HFFc6 (cell line): ENCODE measurements at regions not wholly inside any gene's neighbourhood (a gene's known extent, or its start where the extent isn't known, plus 50 kb on each side); places are given as distances from the start of the nearest gene placed in this dataset.

Source experiments
- DNase-seq: peaks from one replicate; pipeline ENCODE4 v3.0.0-alpha.2; 2018
- H3K27ac Mint-ChIP-seq: 2 replicates; pipeline ENCODE4 v1.8.0; 2020; ENCODE audit warnings: mild to moderate bottlenecking, mixed read lengths
- H3K27me3 Mint-ChIP-seq: 2 replicates; pipeline ENCODE4 v1.8.0; 2021; ENCODE audit warnings: mild to moderate bottlenecking, moderate library complexity, mixed read lengths; ENCODE audit not compliant: insufficient read depth
- H3K36me3 Mint-ChIP-seq: 2 replicates; pipeline ENCODE4 v1.8.0; 2021; ENCODE audit warnings: low read depth, mixed read lengths
- H3K4me1 Mint-ChIP-seq: 2 replicates; pipeline ENCODE4 v1.8.0; 2020; ENCODE audit warnings: low read depth, mixed read lengths
- H3K4me3 Mint-ChIP-seq: 2 replicates; pipeline ENCODE4 v1.8.0; 2020; ENCODE audit warnings: mild to moderate bottlenecking, moderate library complexity, mixed read lengths
- H3K9me3 Mint-ChIP-seq: 2 replicates; pipeline ENCODE4 v1.8.0; 2020; ENCODE audit warnings: mild to moderate bottlenecking, mixed read lengths
- CTCF ChIP-seq: fragments of 200-600 bp; sonication (generic); IDR thresholded peaks from 2 replicates; pipeline ENCODE4 v1.5.0; 2021; ENCODE audit warnings: antibody characterized with exemption, mild to moderate bottlenecking

- Mint-ChIP-seq H3K36me3 (no peaks in the 10 kb centered on the region), H3K27ac (no peak overlapping the region), H3K9me3 (no peaks in the 10 kb centered on the region), H3K4me3 (no peak overlapping the region), H3K4me1 (peaks cover 23% of the 10 kb centered on the region), H3K27me3 (no peaks in the 10 kb centered on the region)
- no peak for DNase-seq
- no peak for TF ChIP-seq CTCF
Observed at GRCh38 chrX:103149652-103150051, 56.7 kb upstream of the NXF3 start.

- Mint-ChIP-seq H3K36me3 (no peaks in the 10 kb centered on the region), H3K4me3 (no peak overlapping the region), H3K4me1 (peaks cover 21% of the 10 kb centered on the region), H3K27ac (no peak overlapping the region), H3K9me3 (no peaks in the 10 kb centered on the region), H3K27me3 (peaks cover 3% of the 10 kb centered on the region; the same call in 1 of the 2 replicates)
- TF ChIP-seq CTCF, result no peak
- DNase-seq, result no peak
Observed at GRCh38 chrX:103148075-103148474, 55.1 kb upstream of the NXF3 start.
